ENCODE measurements at regions not wholly inside any gene's neighbourhood (a gene's known extent, or its start where the extent isn't known, plus 50 kb on each side); places are given as distances from the start of the nearest gene placed in this dataset.

DNA sequence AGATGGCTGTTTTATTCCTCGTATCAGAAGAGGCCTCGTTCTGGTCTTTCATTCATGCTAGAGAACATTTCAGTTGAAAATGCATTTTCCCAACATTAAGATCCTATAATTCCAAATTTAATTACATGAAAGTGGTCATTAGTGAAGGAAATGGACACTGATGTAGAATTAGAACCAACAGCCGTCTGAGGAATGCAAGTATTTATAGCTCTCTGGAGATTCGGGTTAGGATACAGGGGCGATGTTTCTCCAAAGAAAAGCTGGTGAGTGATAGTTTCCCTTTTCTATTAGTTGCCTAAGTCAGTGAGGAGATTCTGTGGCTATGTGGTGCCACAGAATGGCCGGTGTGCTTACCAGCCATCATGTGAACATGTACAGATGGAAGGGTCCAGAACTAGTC is 109.0 kb upstream of the IL12A start:
- TF ChIP-seq, protein P1, sequence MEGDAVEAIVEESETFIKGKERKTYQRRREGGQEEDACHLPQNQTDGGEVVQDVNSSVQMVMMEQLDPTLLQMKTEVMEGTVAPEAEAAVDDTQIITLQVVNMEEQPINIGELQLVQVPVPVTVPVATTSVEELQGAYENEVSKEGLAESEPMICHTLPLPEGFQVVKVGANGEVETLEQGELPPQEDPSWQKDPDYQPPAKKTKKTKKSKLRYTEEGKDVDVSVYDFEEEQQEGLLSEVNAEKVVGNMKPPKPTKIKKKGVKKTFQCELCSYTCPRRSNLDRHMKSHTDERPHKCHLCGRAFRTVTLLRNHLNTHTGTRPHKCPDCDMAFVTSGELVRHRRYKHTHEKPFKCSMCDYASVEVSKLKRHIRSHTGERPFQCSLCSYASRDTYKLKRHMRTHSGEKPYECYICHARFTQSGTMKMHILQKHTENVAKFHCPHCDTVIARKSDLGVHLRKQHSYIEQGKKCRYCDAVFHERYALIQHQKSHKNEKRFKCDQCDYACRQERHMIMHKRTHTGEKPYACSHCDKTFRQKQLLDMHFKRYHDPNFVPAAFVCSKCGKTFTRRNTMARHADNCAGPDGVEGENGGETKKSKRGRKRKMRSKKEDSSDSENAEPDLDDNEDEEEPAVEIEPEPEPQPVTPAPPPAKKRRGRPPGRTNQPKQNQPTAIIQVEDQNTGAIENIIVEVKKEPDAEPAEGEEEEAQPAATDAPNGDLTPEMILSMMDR (tag by site-specific recombination; IDR thresholded peaks at IDR 0.05), result no peak
- TF ChIP-seq, protein P2, sequence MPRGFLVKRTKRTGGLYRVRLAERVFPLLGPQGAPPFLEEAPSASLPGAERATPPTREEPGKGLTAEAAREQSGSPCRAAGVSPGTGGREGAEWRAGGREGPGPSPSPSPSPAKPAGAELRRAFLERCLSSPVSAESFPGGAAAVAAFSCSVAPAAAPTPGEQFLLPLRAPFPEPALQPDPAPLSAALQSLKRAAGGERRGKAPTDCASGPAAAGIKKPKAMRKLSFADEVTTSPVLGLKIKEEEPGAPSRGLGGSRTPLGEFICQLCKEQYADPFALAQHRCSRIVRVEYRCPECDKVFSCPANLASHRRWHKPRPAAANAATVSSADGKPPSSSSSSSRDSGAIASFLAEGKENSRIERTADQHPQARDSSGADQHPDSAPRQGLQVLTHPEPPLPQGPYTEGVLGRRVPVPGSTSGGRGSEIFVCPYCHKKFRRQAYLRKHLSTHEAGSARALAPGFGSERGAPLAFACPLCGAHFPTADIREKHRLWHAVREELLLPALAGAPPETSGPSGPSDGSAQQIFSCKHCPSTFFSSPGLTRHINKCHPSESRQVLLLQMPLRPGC (tag by site-specific recombination; IDR thresholded peaks at IDR 0.05), result no peak
- TF ChIP-seq ZNF174 (tag by site-specific recombination; IDR thresholded peaks at IDR 0.05), result no peak

Measured in HEK293 (cell line).